ENCODE measurements at regions not wholly inside any gene's neighbourhood (a gene's known extent, or its start where the extent isn't known, plus 50 kb on each side); places are given as distances from the start of the nearest gene placed in this dataset.

- TF ChIP-seq, protein P1, sequence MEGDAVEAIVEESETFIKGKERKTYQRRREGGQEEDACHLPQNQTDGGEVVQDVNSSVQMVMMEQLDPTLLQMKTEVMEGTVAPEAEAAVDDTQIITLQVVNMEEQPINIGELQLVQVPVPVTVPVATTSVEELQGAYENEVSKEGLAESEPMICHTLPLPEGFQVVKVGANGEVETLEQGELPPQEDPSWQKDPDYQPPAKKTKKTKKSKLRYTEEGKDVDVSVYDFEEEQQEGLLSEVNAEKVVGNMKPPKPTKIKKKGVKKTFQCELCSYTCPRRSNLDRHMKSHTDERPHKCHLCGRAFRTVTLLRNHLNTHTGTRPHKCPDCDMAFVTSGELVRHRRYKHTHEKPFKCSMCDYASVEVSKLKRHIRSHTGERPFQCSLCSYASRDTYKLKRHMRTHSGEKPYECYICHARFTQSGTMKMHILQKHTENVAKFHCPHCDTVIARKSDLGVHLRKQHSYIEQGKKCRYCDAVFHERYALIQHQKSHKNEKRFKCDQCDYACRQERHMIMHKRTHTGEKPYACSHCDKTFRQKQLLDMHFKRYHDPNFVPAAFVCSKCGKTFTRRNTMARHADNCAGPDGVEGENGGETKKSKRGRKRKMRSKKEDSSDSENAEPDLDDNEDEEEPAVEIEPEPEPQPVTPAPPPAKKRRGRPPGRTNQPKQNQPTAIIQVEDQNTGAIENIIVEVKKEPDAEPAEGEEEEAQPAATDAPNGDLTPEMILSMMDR (IDR thresholded peaks at IDR 0.05): no peak
- TF ChIP-seq HEYL (CRISPR knock-in tag; IDR thresholded peaks at IDR 0.05): no peak
- TF ChIP-seq, protein P2, sequence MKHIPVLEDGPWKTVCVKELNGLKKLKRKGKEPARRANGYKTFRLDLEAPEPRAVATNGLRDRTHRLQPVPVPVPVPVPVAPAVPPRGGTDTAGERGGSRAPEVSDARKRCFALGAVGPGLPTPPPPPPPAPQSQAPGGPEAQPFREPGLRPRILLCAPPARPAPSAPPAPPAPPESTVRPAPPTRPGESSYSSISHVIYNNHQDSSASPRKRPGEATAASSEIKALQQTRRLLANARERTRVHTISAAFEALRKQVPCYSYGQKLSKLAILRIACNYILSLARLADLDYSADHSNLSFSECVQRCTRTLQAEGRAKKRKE (CRISPR knock-in tag; IDR thresholded peaks at IDR 0.05; ENCODE audit: low read depth): peak; percentile 81; the same call in 1 of the 2 replicates
- TF ChIP-seq BHLHE40 (IDR thresholded peaks at IDR 0.05; ENCODE audit: low read depth, low read length): no peak
- TF ChIP-seq ESRRA (IDR thresholded peaks at IDR 0.05; ENCODE audit: borderline replicate concordance, low read length): 0 out of 2 replicates have a peak, but pooled peaks have one; percentile 65
- no peak for TF ChIP-seq TFCP2L1 (CRISPR knock-in tag; IDR thresholded peaks at IDR 0.05)
- TF ChIP-seq SREBF2 (IDR thresholded peaks at IDR 0.05): no peak
- TF ChIP-seq CHD2 (IDR thresholded peaks at IDR 0.05; ENCODE audit: low read length, partially characterized antibody): no peak
- peak; percentile 91 for TF ChIP-seq JUNB (IDR thresholded peaks at IDR 0.05)
- TF ChIP-seq HOXB13 (CRISPR knock-in tag; IDR thresholded peaks at IDR 0.05; ENCODE audit: low read depth): no peak
- TF ChIP-seq EHMT2 (IDR thresholded peaks at IDR 0.05; ENCODE audit: low read depth): no peak
- no peak for TF ChIP-seq POLR2AphosphoS2 (conservative IDR thresholded peaks at IDR 0.05; ENCODE audit: low read length)
- TF ChIP-seq PHF8 (IDR thresholded peaks at IDR 0.05; ENCODE audit: borderline replicate concordance, low read depth): no peak
- TF ChIP-seq REST (IDR thresholded peaks at IDR 0.05): no peak
- TF ChIP-seq CBX8 (IDR thresholded peaks at IDR 0.05): no peak
- TF ChIP-seq, protein P3, sequence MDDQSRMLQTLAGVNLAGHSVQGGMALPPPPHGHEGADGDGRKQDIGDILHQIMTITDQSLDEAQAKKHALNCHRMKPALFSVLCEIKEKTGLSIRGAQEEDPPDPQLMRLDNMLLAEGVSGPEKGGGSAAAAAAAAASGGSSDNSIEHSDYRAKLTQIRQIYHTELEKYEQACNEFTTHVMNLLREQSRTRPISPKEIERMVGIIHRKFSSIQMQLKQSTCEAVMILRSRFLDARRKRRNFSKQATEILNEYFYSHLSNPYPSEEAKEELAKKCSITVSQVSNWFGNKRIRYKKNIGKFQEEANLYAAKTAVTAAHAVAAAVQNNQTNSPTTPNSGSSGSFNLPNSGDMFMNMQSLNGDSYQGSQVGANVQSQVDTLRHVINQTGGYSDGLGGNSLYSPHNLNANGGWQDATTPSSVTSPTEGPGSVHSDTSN (IDR thresholded peaks at IDR 0.05): peak; percentile 89
- TF ChIP-seq RAD21 (conservative IDR thresholded peaks at IDR 0.05 in 1 of 2, IDR thresholded peaks at IDR 0.05 in 1 of 2): peak in 1 of 2 experiments; percentile 36; a peak in 3 of 5 replicates
- no peak for TF ChIP-seq EHF (CRISPR knock-in tag; IDR thresholded peaks at IDR 0.05)
- peak; percentile 85 for TF ChIP-seq MAFK (IDR thresholded peaks at IDR 0.05; ENCODE audit: partially characterized antibody)
- TF ChIP-seq FOSB (CRISPR knock-in tag; IDR thresholded peaks at IDR 0.05): no peak
- TF ChIP-seq, protein P4, sequence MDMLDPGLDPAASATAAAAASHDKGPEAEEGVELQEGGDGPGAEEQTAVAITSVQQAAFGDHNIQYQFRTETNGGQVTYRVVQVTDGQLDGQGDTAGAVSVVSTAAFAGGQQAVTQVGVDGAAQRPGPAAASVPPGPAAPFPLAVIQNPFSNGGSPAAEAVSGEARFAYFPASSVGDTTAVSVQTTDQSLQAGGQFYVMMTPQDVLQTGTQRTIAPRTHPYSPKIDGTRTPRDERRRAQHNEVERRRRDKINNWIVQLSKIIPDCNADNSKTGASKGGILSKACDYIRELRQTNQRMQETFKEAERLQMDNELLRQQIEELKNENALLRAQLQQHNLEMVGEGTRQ (IDR thresholded peaks at IDR 0.05): no peak
- TF ChIP-seq RNF2 (IDR thresholded peaks at IDR 0.05; ENCODE audit: borderline replicate concordance, low read depth): no peak
- no peak for TF ChIP-seq HDAC2 (IDR thresholded peaks at IDR 0.05)
- no peak for TF ChIP-seq CHD4 (IDR thresholded peaks at IDR 0.05; ENCODE audit: borderline replicate concordance)
- TF ChIP-seq EP300 (IDR thresholded peaks at IDR 0.05): peak; percentile 44 to 58; a peak in 2 of 5 replicates
- TF ChIP-seq NFE2L2 (conservative IDR thresholded peaks at IDR 0.05; ENCODE audit: low read length): 0 out of 2 replicates have a peak, but pooled peaks have one; percentile 29
- no peak for TF ChIP-seq NPAS2 (CRISPR knock-in tag; IDR thresholded peaks at IDR 0.05; ENCODE audit: borderline replicate concordance)
- TF ChIP-seq CEBPB (IDR thresholded peaks at IDR 0.05): peak in 1 of 2 experiments; percentile 28; a peak in 1 of 4 replicates
- peak; percentile 71; the same call in 1 of the 2 replicates for TF ChIP-seq MAX (IDR thresholded peaks at IDR 0.05)
- TF ChIP-seq ELK1 (IDR thresholded peaks at IDR 0.05; ENCODE audit: low read depth, low read length): no peak
- no peak for TF ChIP-seq NR3C1 (IDR thresholded peaks at IDR 0.05)
- no peak for TF ChIP-seq KDM5A (IDR thresholded peaks at IDR 0.05)
- 0 out of 2 replicates have a peak, but pooled peaks have one; percentile 32 for TF ChIP-seq RFX5 (IDR thresholded peaks at IDR 0.05)
- TF ChIP-seq KDM1A (IDR thresholded peaks at IDR 0.05; ENCODE audit: low read depth): no peak
Observed at GRCh38 chr2:15730545-15731212, 139.0 kb downstream of the DDX1 start (continued).

Data from A549 (cell line).